ENCODE measurements at regions not wholly inside any gene's neighbourhood (a gene's known extent, or its start where the extent isn't known, plus 50 kb on each side); places are given as distances from the start of the nearest gene placed in this dataset.
"Not testable (repeated sequence)": the region's sequence is repeated elsewhere in the genome, so short reads cannot be mapped to it uniquely, and the experiment has no call there.

- H3K4me3 Mint-ChIP-seq; H3K4me1 Mint-ChIP-seq (ENCODE audit: low read depth in 2 of 2); H3K27ac Mint-ChIP-seq; H3K9me3 Mint-ChIP-seq; DNase-seq; ATAC-seq (replicated peaks); H3K36me3 Mint-ChIP-seq (ENCODE audit: insufficient read depth): not testable (repeated sequence)
- H3K27me3 Mint-ChIP-seq, result peaks cover 10 to 15% of the 10 kb centered on the region in 2 donors
Observed at GRCh38 chr10:95137990-95138625, 55.9 kb upstream of the ACSM6 start.

GRCh38 chr10:95134490-95134889, 59.5 kb upstream of the ACSM6 start:
- H3K4me3 Mint-ChIP-seq, result no peak overlapping the region

GRCh38 chr10:95133997-95134396, 60.0 kb upstream of the ACSM6 start:
- Mint-ChIP-seq H3K4me1 (ENCODE audit: low read depth in 2 of 2) (no peaks in the 10 kb centered on the region), H3K4me3 (no peak overlapping the region), H3K27ac (no peak overlapping the region), H3K36me3 (ENCODE audit: insufficient read depth) (no peaks in the 10 kb centered on the region), H3K9me3 (no peaks in the 10 kb centered on the region), H3K27me3 (peaks cover 10 to 15% of the 10 kb centered on the region in 2 donors)
- ATAC-seq (replicated peaks), result no peak
- no peak for DNase-seq

More at GRCh38 chr10:95134490-95134889, 59.5 kb upstream of the ACSM6 start:
- ATAC-seq (replicated peaks) (no peak), DNase-seq (no peak)
- H3K27me3 Mint-ChIP-seq, result peaks cover 10 to 15% of the 10 kb centered on the region in 2 donors
- no peak overlapping the region for H3K27ac Mint-ChIP-seq
- H3K36me3 Mint-ChIP-seq (ENCODE audit: insufficient read depth), result no peaks in the 10 kb centered on the region
- no peaks in the 10 kb centered on the region for H3K4me1 Mint-ChIP-seq (ENCODE audit: low read depth in 2 of 2)
- H3K9me3 Mint-ChIP-seq, result no peaks in the 10 kb centered on the region

GRCh38 chr10:95133016-95133752, 60.9 kb upstream of the ACSM6 start:
- Mint-ChIP-seq H3K4me3 (no peak overlapping the region), H3K27ac (no peak overlapping the region), H3K9me3 (no peaks in the 10 kb centered on the region), H3K27me3 (peaks cover 10 to 13% of the 10 kb centered on the region in 2 donors), H3K4me1 (ENCODE audit: low read depth in 2 of 2) (no peaks in the 10 kb centered on the region), H3K36me3 (ENCODE audit: insufficient read depth) (no peaks in the 10 kb centered on the region)
- no peak for ATAC-seq (replicated peaks)
- DNase-seq, result peak; percentile 41 to 51 (median 43)

GRCh38 chr10:95130429-95130828, 61.1 kb upstream of the CYP2C8 start:
- not testable (repeated sequence) for ATAC-seq (replicated peaks); DNase-seq; H3K4me3 Mint-ChIP-seq; H3K9me3 Mint-ChIP-seq; H3K27me3 Mint-ChIP-seq; H3K27ac Mint-ChIP-seq; H3K36me3 Mint-ChIP-seq (ENCODE audit: insufficient read depth); H3K4me1 Mint-ChIP-seq (ENCODE audit: low read depth in 2 of 2)

GRCh38 chr10:95125582-95125981, 56.3 kb upstream of the CYP2C8 start:
- no peak for DNase-seq
- no peak overlapping the region for H3K4me3 Mint-ChIP-seq
- H3K36me3 Mint-ChIP-seq (ENCODE audit: insufficient read depth), result no peaks in the 10 kb centered on the region
- H3K27ac Mint-ChIP-seq, result no peak overlapping the region
- peaks cover 7 to 13% of the 10 kb centered on the region in 2 donors for H3K27me3 Mint-ChIP-seq
- no peaks in the 10 kb centered on the region for H3K4me1 Mint-ChIP-seq (ENCODE audit: low read depth in 2 of 2)
- H3K9me3 Mint-ChIP-seq, result peaks cover 0 to 9% of the 10 kb centered on the region in 2 donors
- ATAC-seq (replicated peaks), result no peak

- no peaks in the 10 kb centered on the region for H3K4me1 Mint-ChIP-seq (ENCODE audit: low read depth in 2 of 2)
- peaks cover 2% of the 10 kb centered on the region for H3K36me3 Mint-ChIP-seq (ENCODE audit: insufficient read depth)
- H3K27me3 Mint-ChIP-seq, result peaks cover 12 to 13% of the 10 kb centered on the region in 2 donors
- no peak overlapping the region for H3K4me3 Mint-ChIP-seq
- no peak overlapping the region for H3K27ac Mint-ChIP-seq
- DNase-seq (no peak), ATAC-seq (replicated peaks) (no peak)
- H3K9me3 Mint-ChIP-seq, result peaks cover 6 to 21% of the 10 kb centered on the region in 2 donors
Observed at GRCh38 chr10:95122736-95123135, 53.4 kb upstream of the CYP2C8 start.

- no peaks in the 10 kb centered on the region for H3K4me1 Mint-ChIP-seq (ENCODE audit: low read depth in 2 of 2)
- DNase-seq (no peak), ATAC-seq (replicated peaks) (no peak)
- peaks cover 2% of the 10 kb centered on the region for H3K36me3 Mint-ChIP-seq (ENCODE audit: insufficient read depth)
- no peak overlapping the region for H3K27ac Mint-ChIP-seq
- no peak overlapping the region for H3K4me3 Mint-ChIP-seq
- H3K27me3 Mint-ChIP-seq, result peaks cover 8 to 15% of the 10 kb centered on the region in 2 donors
- H3K9me3 Mint-ChIP-seq, result peaks cover 7 to 24% of the 10 kb centered on the region in 2 donors
Observed at GRCh38 chr10:95121904-95122303, 52.6 kb upstream of the CYP2C8 start.

All from effector memory CD8-positive, alpha-beta T cell (primary cell).